SU-DHL-6 (cell line): ENCODE measurements at regions not wholly inside any gene's neighbourhood (a gene's known extent, or its start where the extent isn't known, plus 50 kb on each side); places are given as distances from the start of the nearest gene placed in this dataset.

Experiments used
- EZH2phosphoT487 ChIP-seq: fragments of 200-600 bp; sonication (generic), shearing (Covaris generic); conservative IDR thresholded peaks from 2 replicates; pipeline ENCODE4 v1.6.1; 2018; ENCODE audit warnings: mild to moderate bottlenecking, antibody characterized with exemption, low read length, moderate library complexity, mixed read lengths
- TF ChIP-seq, protein P1 (sequence below): fragments of 200-600 bp; sonication (generic); IDR thresholded peaks from one replicate; pipeline ENCODE4 v1.5.1; 2017; ENCODE audit warnings: antibody characterized with exemption, mild to moderate bottlenecking, low read length, moderate library complexity; ENCODE audit not compliant: insufficient read depth, poor library complexity, severe bottlenecking

DNA sequence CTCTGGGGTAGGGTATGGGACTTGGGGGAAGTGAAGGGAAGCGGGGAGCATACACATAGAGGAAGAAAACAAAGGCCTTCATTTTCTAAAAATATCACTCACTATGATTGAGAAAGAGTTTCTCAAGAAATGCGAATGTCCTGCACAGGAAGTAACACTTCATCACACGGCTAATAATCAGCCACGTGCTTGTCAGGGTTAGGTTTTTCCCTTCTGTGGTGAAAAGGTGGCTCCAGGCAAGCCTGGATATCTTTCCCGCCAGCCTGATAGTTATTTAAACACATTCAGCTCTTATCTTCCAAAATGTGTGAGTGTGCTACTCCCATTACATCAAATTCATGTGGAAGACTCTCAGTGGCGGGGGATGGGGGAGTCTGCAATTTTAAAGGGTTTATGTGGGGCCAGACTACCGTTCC is 166.4 kb upstream of the ADO start:
- TF ChIP-seq, protein P1, sequence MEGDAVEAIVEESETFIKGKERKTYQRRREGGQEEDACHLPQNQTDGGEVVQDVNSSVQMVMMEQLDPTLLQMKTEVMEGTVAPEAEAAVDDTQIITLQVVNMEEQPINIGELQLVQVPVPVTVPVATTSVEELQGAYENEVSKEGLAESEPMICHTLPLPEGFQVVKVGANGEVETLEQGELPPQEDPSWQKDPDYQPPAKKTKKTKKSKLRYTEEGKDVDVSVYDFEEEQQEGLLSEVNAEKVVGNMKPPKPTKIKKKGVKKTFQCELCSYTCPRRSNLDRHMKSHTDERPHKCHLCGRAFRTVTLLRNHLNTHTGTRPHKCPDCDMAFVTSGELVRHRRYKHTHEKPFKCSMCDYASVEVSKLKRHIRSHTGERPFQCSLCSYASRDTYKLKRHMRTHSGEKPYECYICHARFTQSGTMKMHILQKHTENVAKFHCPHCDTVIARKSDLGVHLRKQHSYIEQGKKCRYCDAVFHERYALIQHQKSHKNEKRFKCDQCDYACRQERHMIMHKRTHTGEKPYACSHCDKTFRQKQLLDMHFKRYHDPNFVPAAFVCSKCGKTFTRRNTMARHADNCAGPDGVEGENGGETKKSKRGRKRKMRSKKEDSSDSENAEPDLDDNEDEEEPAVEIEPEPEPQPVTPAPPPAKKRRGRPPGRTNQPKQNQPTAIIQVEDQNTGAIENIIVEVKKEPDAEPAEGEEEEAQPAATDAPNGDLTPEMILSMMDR, result no peak
- no peak for TF ChIP-seq EZH2phosphoT487
